ENCODE measurements at regions not wholly inside any gene's neighbourhood (a gene's known extent, or its start where the extent isn't known, plus 50 kb on each side); places are given as distances from the start of the nearest gene placed in this dataset.
"Not testable (repeated sequence)": the region's sequence is repeated elsewhere in the genome, so short reads cannot be mapped to it uniquely, and the experiment has no call there.

GRCh38 chr19:28563964-28564921, 648.7 kb downstream of the UQCRFS1 start:
- DNase-seq (ENCODE audit: low spot score) = no peak

- no peak for DNase-seq (ENCODE audit: low spot score)
These were observed 652.2 kb downstream of the UQCRFS1 start for GRCh38 chr19:28560786-28561185.

- no peak for DNase-seq (ENCODE audit: low spot score)
These were observed 654.2 kb downstream of the UQCRFS1 start for GRCh38 chr19:28558783-28559182.

- DNase-seq (ENCODE audit: low spot score) = no peak
These were observed 656.6 kb downstream of the UQCRFS1 start for GRCh38 chr19:28556371-28556770.

GRCh38 chr19:28555317-28555716, 657.6 kb downstream of the UQCRFS1 start:
- DNase-seq (ENCODE audit: low spot score) = no peak

- DNase-seq (ENCODE audit: low spot score) = no peak
These were observed 658.4 kb downstream of the UQCRFS1 start for GRCh38 chr19:28554321-28555091.

GRCh38 chr19:28553764-28554163, 659.2 kb downstream of the UQCRFS1 start:
- DNase-seq (ENCODE audit: low spot score) = no peak

- DNase-seq (ENCODE audit: low spot score) = no peak
These were observed 659.9 kb downstream of the UQCRFS1 start for GRCh38 chr19:28553005-28553404.

GRCh38 chr19:28549680-28550277, 663.2 kb downstream of the UQCRFS1 start:
- DNase-seq (ENCODE audit: low spot score) = no peak

GRCh38 chr19:28546148-28546685, 666.7 kb downstream of the UQCRFS1 start:
- no peak for DNase-seq (ENCODE audit: low spot score)

GRCh38 chr19:28545397-28545796, 667.6 kb downstream of the UQCRFS1 start:
- DNase-seq (ENCODE audit: low spot score) = not testable (repeated sequence)

GRCh38 chr19:28544451-28545261, 668.3 kb downstream of the UQCRFS1 start:
- DNase-seq (ENCODE audit: low spot score) = no peak

GRCh38 chr19:28543244-28543776, 669.6 kb downstream of the UQCRFS1 start:
- DNase-seq (ENCODE audit: low spot score) = no peak

- DNase-seq (ENCODE audit: low spot score) = no peak
These were observed 670.3 kb downstream of the UQCRFS1 start for GRCh38 chr19:28542394-28543243.

- no peak for DNase-seq (ENCODE audit: low spot score)
These were observed 671.2 kb downstream of the UQCRFS1 start for GRCh38 chr19:28541602-28542393.

GRCh38 chr19:28541029-28541428, 671.9 kb downstream of the UQCRFS1 start:
- DNase-seq (ENCODE audit: low spot score) = no peak

- DNase-seq (ENCODE audit: low spot score) = not testable (repeated sequence)
These were observed 672.6 kb downstream of the UQCRFS1 start for GRCh38 chr19:28540385-28540784.

- DNase-seq (ENCODE audit: low spot score) = no peak
These were observed 673.2 kb downstream of the UQCRFS1 start for GRCh38 chr19:28539759-28540158.

GRCh38 chr19:28538579-28538978, 674.4 kb downstream of the UQCRFS1 start:
- not testable (repeated sequence) for DNase-seq (ENCODE audit: low spot score)
